Adrenal gland (tissue), 9 donors: ENCODE measurements at regions not wholly inside any gene's neighbourhood (a gene's known extent, or its start where the extent isn't known, plus 50 kb on each side); places are given as distances from the start of the nearest gene placed in this dataset.

ENCODE experiments used
- DNase-seq, 7 donors: peaks; one replicate each; pipeline ENCODE4 v3.0.0-alpha.2; 2019 to 2020
- H3K27ac ChIP-seq, 5 donors: fragments of 200-600 bp; sonication (generic) in 4 of 5; 1 replicate in 3 of 5; 2 replicates in 2 of 5; pipeline versions ENCODE4 v1.5.1 to v1.8.0; 2016 to 2020; ENCODE audit warnings: mild to moderate bottlenecking in 1 of 5
- H3K27me3 ChIP-seq: fragments of 200-600 bp; 2 replicates; pipeline ENCODE4 v1.8.0; 2021
- H3K36me3 ChIP-seq, 2 donors: fragments of 200-600 bp; replicated peaks in 1 of 2; 1 replicate in 1 of 2; 2 replicates in 1 of 2; pipeline versions ENCODE4 v1.5.1 to v1.8.0; 2018 to 2022
- H3K4me1 ChIP-seq, 2 donors: fragments of 200-600 bp; replicated peaks in 1 of 2; 1 replicate in 1 of 2; 2 replicates in 1 of 2; pipeline versions ENCODE4 v1.5.1 to v1.8.0; 2018 to 2021
- H3K4me3 ChIP-seq, 4 donors: fragments of 200-600 bp; sonication (generic) in 3 of 4; one replicate each; pipeline ENCODE4 v1.5.1; 2016 to 2018
- H3K9me3 ChIP-seq, 3 donors: fragments of 200-600 bp; sonication (generic) in 1 of 3; replicated peaks in 1 of 3; 1 replicate in 2 of 3; 2 replicates in 1 of 3; pipeline versions ENCODE4 v1.5.1 to v1.8.0; 2016 to 2021
- POLR2A ChIP-seq, 2 donors: fragments of 450-650 bp; IDR thresholded peaks; one replicate each; pipeline ENCODE4 v1.6.1; 2017; ENCODE audit warnings: antibody characterized with exemption in 2 of 2, mild to moderate bottlenecking in 2 of 2, moderate library complexity in 1 of 2
- WGBS, 4 donors: extraction: QIAGEN DNeasy Blood & Tissue Kit in 2 of 4; methylation state at CpG; one replicate each; pipeline versions ENCODE4 v1.1.5 to v1.1.7; 2013 to 2017; 5-methylcytosine and 5-hydroxymethylcytosine counted together
- intact Hi-C, 2 donors: fragments of 100-400 bp; cut with DNase I; formaldehyde crosslinking; loops; one replicate each; pipeline versions ENCODE4 v1.14.1 to v1.15.0; 2022 to 2023
- TF ChIP-seq, protein P1 (sequence below), 6 experiments: fragments of 450-650 bp in 4 of 6; fragments of 200-600 bp in 2 of 6; sonication (generic) in 1 of 6; IDR thresholded peaks; 1 replicate in 5 of 6; 2 replicates in 1 of 6; pipeline versions ENCODE4 v1.5.1 to v1.8.0; 2016 to 2021; ENCODE audit warnings: antibody characterized with exemption in 6 of 6, mild to moderate bottlenecking in 2 of 6, moderate library complexity in 1 of 6
- donor health status: healthy with polysubstance abuse.
- donor health status: Bipolar disorder and iron deficiency.
- donor health status: DM: yes; HTN: yes; CAD: no.
- donor health status: DM: no; HTN: no; CAD: no.
- donor health status: DM: no; HTN: no; CAD: no.

DNA sequence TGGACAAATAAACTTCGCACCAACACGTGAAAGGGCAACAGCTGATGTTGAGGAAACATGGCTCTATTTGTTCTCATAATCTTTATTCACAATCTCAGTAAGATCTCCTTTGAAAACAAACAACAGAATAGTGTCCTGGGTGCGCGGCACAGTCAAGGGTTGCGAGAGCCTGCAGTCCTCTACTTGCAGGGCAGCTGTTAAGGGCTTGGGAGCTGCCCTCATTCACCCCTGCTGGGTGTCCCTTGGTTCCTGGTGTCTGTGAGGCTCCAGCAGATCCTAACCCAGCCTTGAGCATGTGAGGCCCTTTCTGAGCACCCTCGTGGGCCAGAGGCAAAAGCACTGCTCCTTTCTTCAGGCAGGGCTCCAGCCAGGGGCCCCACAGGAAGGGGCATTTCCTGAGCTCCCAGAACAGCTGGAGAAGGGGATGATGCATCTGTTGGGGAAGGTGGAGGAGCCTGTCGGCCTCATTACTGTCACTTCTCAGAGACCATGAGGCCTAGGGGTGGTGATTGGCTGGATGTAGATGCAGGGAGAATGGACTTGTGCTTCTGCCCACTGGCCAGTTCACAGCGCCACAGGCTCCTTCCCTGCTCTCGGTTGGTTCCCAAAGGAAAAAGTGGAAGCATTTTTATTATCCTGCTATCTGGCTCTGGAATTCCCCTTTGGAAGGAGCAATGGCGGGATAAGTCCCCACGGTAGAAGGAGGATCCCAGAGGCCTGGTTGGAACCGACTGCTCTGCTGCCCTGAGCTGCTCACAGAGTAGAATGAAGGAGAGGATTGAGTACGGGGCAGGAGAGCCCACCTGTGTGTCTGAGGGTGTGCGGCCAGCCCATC is 51.9 kb upstream of the KLF13 start:
- WGBS, 4 donors = 79 to 86% (median 85%) methylated on average over 14 of the region's 14 CpGs
- Histone ChIP-seq H3K36me3 (no peaks in the 10 kb centered on the region), H3K4me1 (peaks cover 0 to 6% of the 10 kb centered on the region in 2 donors), H3K27ac (no peak overlapping the region), H3K4me3 (no peak overlapping the region), H3K9me3 (no peaks in the 10 kb centered on the region), H3K27me3 (no peaks in the 10 kb centered on the region)
- peak in 5 of 7 donors; percentile 0 to 30 (median 7) for DNase-seq
- intact Hi-C loops = no loop called here
- TF ChIP-seq, protein P1, sequence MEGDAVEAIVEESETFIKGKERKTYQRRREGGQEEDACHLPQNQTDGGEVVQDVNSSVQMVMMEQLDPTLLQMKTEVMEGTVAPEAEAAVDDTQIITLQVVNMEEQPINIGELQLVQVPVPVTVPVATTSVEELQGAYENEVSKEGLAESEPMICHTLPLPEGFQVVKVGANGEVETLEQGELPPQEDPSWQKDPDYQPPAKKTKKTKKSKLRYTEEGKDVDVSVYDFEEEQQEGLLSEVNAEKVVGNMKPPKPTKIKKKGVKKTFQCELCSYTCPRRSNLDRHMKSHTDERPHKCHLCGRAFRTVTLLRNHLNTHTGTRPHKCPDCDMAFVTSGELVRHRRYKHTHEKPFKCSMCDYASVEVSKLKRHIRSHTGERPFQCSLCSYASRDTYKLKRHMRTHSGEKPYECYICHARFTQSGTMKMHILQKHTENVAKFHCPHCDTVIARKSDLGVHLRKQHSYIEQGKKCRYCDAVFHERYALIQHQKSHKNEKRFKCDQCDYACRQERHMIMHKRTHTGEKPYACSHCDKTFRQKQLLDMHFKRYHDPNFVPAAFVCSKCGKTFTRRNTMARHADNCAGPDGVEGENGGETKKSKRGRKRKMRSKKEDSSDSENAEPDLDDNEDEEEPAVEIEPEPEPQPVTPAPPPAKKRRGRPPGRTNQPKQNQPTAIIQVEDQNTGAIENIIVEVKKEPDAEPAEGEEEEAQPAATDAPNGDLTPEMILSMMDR (IDR thresholded peaks at IDR 0.05) = no peak
- no peak for TF ChIP-seq POLR2A (IDR thresholded peaks at IDR 0.05)

GRCh38 chr15:31275331-31276262 is 51.0 kb upstream of the KLF13 start:
- no peak overlapping the region for H3K4me3 ChIP-seq
- H3K27ac ChIP-seq = no peak overlapping the region
- H3K9me3 ChIP-seq = no peaks in the 10 kb centered on the region
- DNase-seq = peak in 4 of 7 donors; percentile 5 to 40 (median 12)
- H3K27me3 ChIP-seq = no peaks in the 10 kb centered on the region
- H3K36me3 ChIP-seq = no peaks in the 10 kb centered on the region
- no peak for TF ChIP-seq POLR2A (IDR thresholded peaks at IDR 0.05)
- TF ChIP-seq, protein P1 (IDR thresholded peaks at IDR 0.05) = no peak
- intact Hi-C loops = no loop called here
- 81 to 94% (median 91%) methylated on average over 8 to 17 of the region's 17 CpGs for WGBS, 4 donors
- peaks cover 0 to 6% of the 10 kb centered on the region in 2 donors for H3K4me1 ChIP-seq

DNA sequence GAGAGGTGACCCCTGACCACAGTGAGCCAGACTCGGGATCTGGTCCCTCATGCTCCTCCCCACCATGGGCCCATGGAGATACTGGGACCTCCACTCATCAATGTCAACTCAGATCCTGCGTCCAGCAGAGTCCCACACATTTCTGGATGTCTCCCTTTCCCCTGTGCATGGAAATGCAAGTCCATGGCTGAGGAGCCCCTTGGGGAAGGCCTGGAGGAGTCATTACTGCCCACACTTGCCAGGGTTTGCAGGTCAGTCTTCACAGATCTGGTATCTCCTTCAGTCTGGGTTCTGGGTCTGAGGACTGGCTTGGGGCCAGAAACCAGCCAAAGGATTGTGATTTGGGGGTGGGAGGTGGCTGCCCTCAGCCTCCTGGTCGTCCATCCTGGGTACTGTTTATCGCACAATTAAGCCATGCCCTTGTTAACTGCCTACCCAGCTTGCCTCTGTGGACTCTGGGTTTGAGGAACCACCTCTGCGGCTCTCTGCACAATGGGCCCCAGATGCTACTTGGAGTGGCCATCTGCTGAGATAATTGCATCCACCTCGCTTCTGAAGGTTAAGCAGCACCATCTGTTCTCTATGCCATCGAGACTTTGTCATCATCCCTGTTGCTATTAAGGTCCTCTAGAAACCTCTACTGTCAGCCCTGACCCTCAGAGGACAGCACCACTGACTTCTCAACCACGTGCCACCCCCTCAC is 49.9 kb upstream of the KLF13 start:
- 83 to 97% (median 88%) methylated on average over 7 to 8 of the region's 8 CpGs for WGBS, 4 donors
- no peak overlapping the region for H3K4me3 ChIP-seq
- intact Hi-C loops = no loop called here
- H3K27ac ChIP-seq = no peak overlapping the region
- H3K9me3 ChIP-seq = no peaks in the 10 kb centered on the region
- H3K27me3 ChIP-seq = no peaks in the 10 kb centered on the region
- peak in 4 of 7 donors; percentile 1 to 41 (median 8) for DNase-seq
- H3K4me1 ChIP-seq = peaks cover 0 to 6% of the 10 kb centered on the region in 2 donors
- H3K36me3 ChIP-seq = no peaks in the 10 kb centered on the region
- no peak for TF ChIP-seq POLR2A (IDR thresholded peaks at IDR 0.05)
- TF ChIP-seq, protein P1 (IDR thresholded peaks at IDR 0.05) = no peak
